ENCODE measurements at regions not wholly inside any gene's neighbourhood (a gene's known extent, or its start where the extent isn't known, plus 50 kb on each side); places are given as distances from the start of the nearest gene placed in this dataset.

GRCh38 chr11:90803366-90803765 is 580.5 kb upstream of the CHORDC1 start:
- no peak overlapping the region for H3K4me3 ChIP-seq (ENCODE audit: low read depth, low read length)
- TF ChIP-seq, protein P1, sequence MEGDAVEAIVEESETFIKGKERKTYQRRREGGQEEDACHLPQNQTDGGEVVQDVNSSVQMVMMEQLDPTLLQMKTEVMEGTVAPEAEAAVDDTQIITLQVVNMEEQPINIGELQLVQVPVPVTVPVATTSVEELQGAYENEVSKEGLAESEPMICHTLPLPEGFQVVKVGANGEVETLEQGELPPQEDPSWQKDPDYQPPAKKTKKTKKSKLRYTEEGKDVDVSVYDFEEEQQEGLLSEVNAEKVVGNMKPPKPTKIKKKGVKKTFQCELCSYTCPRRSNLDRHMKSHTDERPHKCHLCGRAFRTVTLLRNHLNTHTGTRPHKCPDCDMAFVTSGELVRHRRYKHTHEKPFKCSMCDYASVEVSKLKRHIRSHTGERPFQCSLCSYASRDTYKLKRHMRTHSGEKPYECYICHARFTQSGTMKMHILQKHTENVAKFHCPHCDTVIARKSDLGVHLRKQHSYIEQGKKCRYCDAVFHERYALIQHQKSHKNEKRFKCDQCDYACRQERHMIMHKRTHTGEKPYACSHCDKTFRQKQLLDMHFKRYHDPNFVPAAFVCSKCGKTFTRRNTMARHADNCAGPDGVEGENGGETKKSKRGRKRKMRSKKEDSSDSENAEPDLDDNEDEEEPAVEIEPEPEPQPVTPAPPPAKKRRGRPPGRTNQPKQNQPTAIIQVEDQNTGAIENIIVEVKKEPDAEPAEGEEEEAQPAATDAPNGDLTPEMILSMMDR (IDR thresholded peaks at IDR 0.05; ENCODE audit: low read depth, low read length, missing control alignments), result no peak
- DNase-seq (ENCODE audit: low read depth), result no peak

DNA sequence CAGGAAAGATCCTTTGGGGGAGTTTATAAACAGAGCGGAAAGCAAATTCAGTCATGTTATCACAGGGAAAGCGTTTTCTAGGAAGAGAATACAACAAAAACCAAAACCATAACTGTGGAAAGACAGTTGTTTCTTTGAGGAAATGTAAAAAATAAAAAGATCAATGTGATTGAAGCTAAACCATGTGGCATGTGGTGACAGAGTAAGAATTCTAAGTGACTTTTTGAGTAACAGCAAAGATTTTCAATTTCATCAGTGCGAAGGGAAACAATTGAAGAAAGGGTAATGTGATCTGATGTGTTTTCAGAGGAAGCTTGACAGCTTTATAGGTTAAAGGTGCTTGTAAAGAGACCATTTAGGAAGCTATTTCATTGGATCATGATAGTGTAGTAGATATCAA is 575.9 kb upstream of the CHORDC1 start:
- no peak for DNase-seq (ENCODE audit: low read depth)
- TF ChIP-seq, protein P1 (IDR thresholded peaks at IDR 0.05; ENCODE audit: low read depth, low read length, missing control alignments), result no peak
- no peak overlapping the region for H3K4me3 ChIP-seq (ENCODE audit: low read depth, low read length)

DNA sequence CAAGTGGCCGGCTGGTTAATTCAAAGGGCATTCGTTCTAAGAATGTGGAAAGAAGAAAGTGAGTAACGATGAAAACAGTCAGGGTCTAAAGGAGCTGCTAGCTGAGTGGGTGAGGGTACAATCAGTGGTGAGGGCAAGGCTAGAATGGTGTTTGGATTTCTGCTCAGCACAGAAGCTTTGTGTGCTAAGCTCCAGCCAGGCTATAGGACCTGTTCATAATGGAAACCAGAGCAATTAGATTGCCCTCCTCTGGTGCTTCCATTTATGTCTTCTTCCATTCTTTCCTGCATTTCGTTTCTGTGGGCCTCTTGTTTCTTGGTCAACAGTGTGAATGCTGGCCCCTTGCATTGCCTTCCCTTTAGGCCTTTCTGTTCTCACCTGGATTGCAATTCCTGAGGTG is 572.9 kb upstream of the CHORDC1 start:
- H3K4me3 ChIP-seq (ENCODE audit: low read depth, low read length), result no peak overlapping the region
- DNase-seq (ENCODE audit: low read depth), result no peak
- TF ChIP-seq, protein P1 (IDR thresholded peaks at IDR 0.05; ENCODE audit: low read depth, low read length, missing control alignments), result no peak

GRCh38 chr11:90788961-90789360 is 566.1 kb upstream of the CHORDC1 start:
- no peak overlapping the region for H3K4me3 ChIP-seq (ENCODE audit: low read depth, low read length)
- TF ChIP-seq, protein P1 (IDR thresholded peaks at IDR 0.05; ENCODE audit: low read depth, low read length, missing control alignments), result no peak
- DNase-seq (ENCODE audit: low read depth), result no peak

GRCh38 chr11:90784241-90784814 is 561.5 kb upstream of the CHORDC1 start:
- no peak for DNase-seq (ENCODE audit: low read depth)
- H3K4me3 ChIP-seq (ENCODE audit: low read depth, low read length), result no peak overlapping the region
- TF ChIP-seq, protein P1 (IDR thresholded peaks at IDR 0.05; ENCODE audit: low read depth, low read length, missing control alignments), result no peak

DNA sequence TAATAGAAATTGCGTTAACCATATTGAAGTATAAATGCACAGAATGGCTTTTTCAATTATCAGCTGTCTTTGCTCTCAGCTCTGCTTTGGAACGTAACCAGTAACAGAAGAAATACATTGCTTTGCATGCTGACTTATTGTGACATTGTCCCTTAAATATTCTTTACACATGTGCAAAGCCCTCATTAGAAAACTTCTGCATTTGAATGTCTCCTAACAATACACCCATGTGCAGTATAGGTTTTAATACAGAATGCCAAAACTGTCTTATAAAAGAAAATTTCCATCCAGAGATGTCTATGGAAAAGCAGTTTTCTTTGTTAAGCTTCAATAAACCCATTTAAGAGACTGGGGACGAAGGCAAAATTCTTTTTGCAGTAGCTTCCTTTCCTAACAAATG is 560.3 kb upstream of the CHORDC1 start:
- TF ChIP-seq, protein P1 (IDR thresholded peaks at IDR 0.05; ENCODE audit: low read depth, low read length, missing control alignments), result no peak
- no peak for DNase-seq (ENCODE audit: low read depth)

GRCh38 chr11:90779098-90779497 is 556.2 kb upstream of the CHORDC1 start:
- TF ChIP-seq, protein P1 (IDR thresholded peaks at IDR 0.05; ENCODE audit: low read depth, low read length, missing control alignments), result no peak
- no peak overlapping the region for H3K4me3 ChIP-seq (ENCODE audit: low read depth, low read length)
- DNase-seq (ENCODE audit: low read depth), result no peak

More for the DNA sequence above, 560.3 kb upstream of the CHORDC1 start:
- H3K4me3 ChIP-seq (ENCODE audit: low read depth, low read length), result no peak overlapping the region
